ENCODE measurements at regions not wholly inside any gene's neighbourhood (a gene's known extent, or its start where the extent isn't known, plus 50 kb on each side); places are given as distances from the start of the nearest gene placed in this dataset.

GRCh38 chr4:36553029-36553428 is 271.6 kb downstream of the DTHD1 start:
- no peaks in the 10 kb centered on the region for H3K9me3 ChIP-seq
- no peaks in the 10 kb centered on the region for H3K4me1 ChIP-seq
- H3K27me3 ChIP-seq, result no peaks in the 10 kb centered on the region
- DNase-seq, result no peak
- no peaks in the 10 kb centered on the region for H3K36me3 ChIP-seq
- H3K27ac ChIP-seq, result no peak overlapping the region
- WGBS, 2 donors, result 77 to 89% methylated on average over 1 of the region's 1 CpG
- TF ChIP-seq EP300 (IDR thresholded peaks at IDR 0.05), result no peak
- TF ChIP-seq, protein P1, sequence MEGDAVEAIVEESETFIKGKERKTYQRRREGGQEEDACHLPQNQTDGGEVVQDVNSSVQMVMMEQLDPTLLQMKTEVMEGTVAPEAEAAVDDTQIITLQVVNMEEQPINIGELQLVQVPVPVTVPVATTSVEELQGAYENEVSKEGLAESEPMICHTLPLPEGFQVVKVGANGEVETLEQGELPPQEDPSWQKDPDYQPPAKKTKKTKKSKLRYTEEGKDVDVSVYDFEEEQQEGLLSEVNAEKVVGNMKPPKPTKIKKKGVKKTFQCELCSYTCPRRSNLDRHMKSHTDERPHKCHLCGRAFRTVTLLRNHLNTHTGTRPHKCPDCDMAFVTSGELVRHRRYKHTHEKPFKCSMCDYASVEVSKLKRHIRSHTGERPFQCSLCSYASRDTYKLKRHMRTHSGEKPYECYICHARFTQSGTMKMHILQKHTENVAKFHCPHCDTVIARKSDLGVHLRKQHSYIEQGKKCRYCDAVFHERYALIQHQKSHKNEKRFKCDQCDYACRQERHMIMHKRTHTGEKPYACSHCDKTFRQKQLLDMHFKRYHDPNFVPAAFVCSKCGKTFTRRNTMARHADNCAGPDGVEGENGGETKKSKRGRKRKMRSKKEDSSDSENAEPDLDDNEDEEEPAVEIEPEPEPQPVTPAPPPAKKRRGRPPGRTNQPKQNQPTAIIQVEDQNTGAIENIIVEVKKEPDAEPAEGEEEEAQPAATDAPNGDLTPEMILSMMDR (IDR thresholded peaks at IDR 0.05), result no peak
- no peak for TF ChIP-seq POLR2AphosphoS5 (IDR thresholded peaks at IDR 0.05)
- no peak for TF ChIP-seq POLR2A (IDR thresholded peaks at IDR 0.05)
- H3K4me3 ChIP-seq, result no peak overlapping the region
- intact Hi-C loops (cut with DNase I), result no loop called here

GRCh38 chr4:36553453-36553852 is 272.0 kb downstream of the DTHD1 start:
- H3K9me3 ChIP-seq, result no peaks in the 10 kb centered on the region
- DNase-seq, result no peak
- WGBS, 2 donors, result 65 to 71% methylated on average over 3 of the region's 3 CpGs
- H3K27me3 ChIP-seq, result no peaks in the 10 kb centered on the region
- H3K4me3 ChIP-seq, result no peak overlapping the region
- no peaks in the 10 kb centered on the region for H3K36me3 ChIP-seq
- TF ChIP-seq POLR2A (IDR thresholded peaks at IDR 0.05) (no peak), EP300 (IDR thresholded peaks at IDR 0.05) (no peak), POLR2AphosphoS5 (IDR thresholded peaks at IDR 0.05) (no peak)
- TF ChIP-seq, protein P1 (IDR thresholded peaks at IDR 0.05), result no peak
- intact Hi-C loops (cut with DNase I), result no loop called here
- H3K27ac ChIP-seq, result no peak overlapping the region
- H3K4me1 ChIP-seq, result no peaks in the 10 kb centered on the region

DNA sequence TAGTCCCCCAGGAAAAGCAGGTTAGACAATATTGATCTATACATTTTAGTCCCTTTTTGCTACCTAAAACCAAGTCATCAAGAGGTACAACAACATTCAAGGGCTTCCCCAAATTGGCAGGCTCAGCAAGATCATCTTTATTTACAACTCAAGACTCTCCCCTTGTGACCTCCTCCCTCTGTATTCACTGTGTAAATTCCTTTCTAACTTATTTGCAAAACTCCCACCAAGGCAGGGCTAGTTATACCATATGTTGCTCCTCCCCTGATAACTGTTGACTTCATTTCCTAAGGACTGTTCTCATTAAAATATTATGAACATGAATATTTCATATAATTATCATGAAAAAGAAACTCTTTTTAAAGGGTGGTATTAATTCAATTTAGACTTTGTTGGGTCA is 275.6 kb downstream of the DTHD1 start:
- Histone ChIP-seq H3K9me3 (no peaks in the 10 kb centered on the region), H3K27me3 (no peaks in the 10 kb centered on the region), H3K36me3 (no peaks in the 10 kb centered on the region), H3K27ac (no peak overlapping the region), H3K4me1 (no peaks in the 10 kb centered on the region), H3K4me3 (no peak overlapping the region)
- TF ChIP-seq EP300 (IDR thresholded peaks at IDR 0.05), result no peak
- no peak for TF ChIP-seq POLR2AphosphoS5 (IDR thresholded peaks at IDR 0.05)
- TF ChIP-seq POLR2A (IDR thresholded peaks at IDR 0.05), result no peak
- TF ChIP-seq, protein P1 (IDR thresholded peaks at IDR 0.05), result no peak
- DNase-seq, result no peak
- intact Hi-C loops (cut with DNase I), result no loop called here

- H3K4me1 ChIP-seq, result no peaks in the 10 kb centered on the region
- H3K27ac ChIP-seq, result no peak overlapping the region
- intact Hi-C loops (cut with DNase I), result no loop called here
- DNase-seq, result no peak
- no peak overlapping the region for H3K4me3 ChIP-seq
- no peaks in the 10 kb centered on the region for H3K36me3 ChIP-seq
- no peak for TF ChIP-seq EP300 (IDR thresholded peaks at IDR 0.05)
- TF ChIP-seq POLR2AphosphoS5 (IDR thresholded peaks at IDR 0.05), result no peak
- TF ChIP-seq, protein P1 (IDR thresholded peaks at IDR 0.05), result no peak
- TF ChIP-seq POLR2A (IDR thresholded peaks at IDR 0.05), result no peak
- WGBS, 2 donors, result 76 to 81% methylated on average over 3 of the region's 3 CpGs
- no peaks in the 10 kb centered on the region for H3K27me3 ChIP-seq
- no peaks in the 10 kb centered on the region for H3K9me3 ChIP-seq
Observed at GRCh38 chr4:36568575-36568974, 287.2 kb downstream of the DTHD1 start.

DNA sequence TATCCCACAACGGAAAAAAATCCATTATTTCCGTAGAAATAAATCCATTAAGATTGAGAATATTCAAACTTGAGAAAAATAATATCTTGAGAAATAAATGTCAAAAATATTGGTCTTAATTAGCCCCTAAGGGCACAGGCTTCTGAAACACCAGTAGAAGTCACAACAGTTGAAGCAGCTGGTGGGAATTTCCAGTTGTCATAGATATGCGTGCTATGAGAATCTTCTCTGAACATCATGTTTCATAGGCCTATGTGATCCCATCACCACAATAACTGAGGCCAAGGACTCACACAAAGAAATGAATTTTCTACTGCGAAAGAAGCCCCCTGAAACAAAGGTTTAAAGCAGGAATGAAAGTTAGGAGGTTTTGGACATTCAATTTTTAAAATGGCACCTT is 292.0 kb downstream of the DTHD1 start:
- Histone ChIP-seq H3K4me1 (no peaks in the 10 kb centered on the region), H3K27me3 (no peaks in the 10 kb centered on the region), H3K27ac (no peak overlapping the region), H3K36me3 (no peaks in the 10 kb centered on the region), H3K9me3 (peaks cover 0 to 6% (median 2%) of the 10 kb centered on the region in 4 donors), H3K4me3 (no peak overlapping the region)
- WGBS, 2 donors, result 83 to 92% methylated on average over 4 of the region's 4 CpGs
- no peak for TF ChIP-seq EP300 (IDR thresholded peaks at IDR 0.05)
- no peak for TF ChIP-seq POLR2AphosphoS5 (IDR thresholded peaks at IDR 0.05)
- no peak for TF ChIP-seq POLR2A (IDR thresholded peaks at IDR 0.05)
- TF ChIP-seq, protein P1 (IDR thresholded peaks at IDR 0.05), result no peak
- DNase-seq, result no peak
- intact Hi-C loops (cut with DNase I), result no loop called here

Data from sigmoid colon (tissue), 6 donors.